ENCODE measurements at regions not wholly inside any gene's neighbourhood (a gene's known extent, or its start where the extent isn't known, plus 50 kb on each side); places are given as distances from the start of the nearest gene placed in this dataset.

- TF ChIP-seq ZNF274 (IDR thresholded peaks at IDR 0.05; ENCODE audit: low read depth, low read length) (no peak), ELF1 (IDR thresholded peaks at IDR 0.05; ENCODE audit: borderline replicate concordance, low read depth) (no peak), POLR2A (IDR thresholded peaks at IDR 0.05; ENCODE audit: borderline replicate concordance, extremely low read depth, insufficient read depth, insufficient read length) (no peak), SIN3A (IDR thresholded peaks at IDR 0.05; ENCODE audit: low read depth) (no peak), EZH2 (IDR thresholded peaks at IDR 0.05) (no peak), SRF (IDR thresholded peaks at IDR 0.05; ENCODE audit: low read depth) (no peak)
Observed at GRCh38 chr15:55112706-55113105, 84.0 kb downstream of the RSL24D1 start.

Data from HCT116 (cell line).